ENCODE measurements at regions not wholly inside any gene's neighbourhood (a gene's known extent, or its start where the extent isn't known, plus 50 kb on each side); places are given as distances from the start of the nearest gene placed in this dataset.

- TF ChIP-seq EZH2 (IDR thresholded peaks at IDR 0.05) (no peak), POLR2AphosphoS5 (IDR thresholded peaks at IDR 0.05; ENCODE audit: borderline replicate concordance, low read depth, low read length) (no peak), FOXP2 (optimal IDR thresholded peaks at IDR 0.05; ENCODE audit: control extremely low read depth, extremely low read length, insufficient read depth) (no peak)
Observed at GRCh38 chr13:65872448-65872847, 1357.7 kb downstream of the PCDH9 start.
